ENCODE measurements at regions not wholly inside any gene's neighbourhood (a gene's known extent, or its start where the extent isn't known, plus 50 kb on each side); places are given as distances from the start of the nearest gene placed in this dataset.

DNA sequence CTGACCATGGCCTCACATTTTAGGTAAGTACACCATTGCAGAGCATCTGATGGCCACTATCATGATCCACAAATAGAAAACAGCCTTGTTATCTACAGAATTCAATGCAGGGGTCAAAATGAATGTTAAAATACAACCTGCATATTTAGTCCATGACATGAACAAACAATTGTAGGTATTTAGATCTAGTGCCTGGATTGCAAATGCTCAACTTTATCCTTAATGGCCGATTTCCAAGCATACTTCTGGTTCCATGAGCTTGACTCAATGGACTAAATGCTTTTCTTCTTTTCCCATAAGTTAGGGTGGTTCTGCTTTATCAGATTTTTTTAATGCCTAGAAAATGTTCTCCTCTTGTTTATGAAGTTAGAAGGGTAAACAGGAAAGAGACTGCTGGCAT lies 139.2 kb upstream of the TTC29 start:
- no peaks in the 10 kb centered on the region for H3K36me3 Mint-ChIP-seq (ENCODE audit: low read depth)
- ATAC-seq (ENCODE audit: low read depth) (no peak), DNase-seq (no peak)
- TF ChIP-seq, protein P1, sequence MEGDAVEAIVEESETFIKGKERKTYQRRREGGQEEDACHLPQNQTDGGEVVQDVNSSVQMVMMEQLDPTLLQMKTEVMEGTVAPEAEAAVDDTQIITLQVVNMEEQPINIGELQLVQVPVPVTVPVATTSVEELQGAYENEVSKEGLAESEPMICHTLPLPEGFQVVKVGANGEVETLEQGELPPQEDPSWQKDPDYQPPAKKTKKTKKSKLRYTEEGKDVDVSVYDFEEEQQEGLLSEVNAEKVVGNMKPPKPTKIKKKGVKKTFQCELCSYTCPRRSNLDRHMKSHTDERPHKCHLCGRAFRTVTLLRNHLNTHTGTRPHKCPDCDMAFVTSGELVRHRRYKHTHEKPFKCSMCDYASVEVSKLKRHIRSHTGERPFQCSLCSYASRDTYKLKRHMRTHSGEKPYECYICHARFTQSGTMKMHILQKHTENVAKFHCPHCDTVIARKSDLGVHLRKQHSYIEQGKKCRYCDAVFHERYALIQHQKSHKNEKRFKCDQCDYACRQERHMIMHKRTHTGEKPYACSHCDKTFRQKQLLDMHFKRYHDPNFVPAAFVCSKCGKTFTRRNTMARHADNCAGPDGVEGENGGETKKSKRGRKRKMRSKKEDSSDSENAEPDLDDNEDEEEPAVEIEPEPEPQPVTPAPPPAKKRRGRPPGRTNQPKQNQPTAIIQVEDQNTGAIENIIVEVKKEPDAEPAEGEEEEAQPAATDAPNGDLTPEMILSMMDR (IDR thresholded peaks at IDR 0.05) = no peak
- H3K4me1 Mint-ChIP-seq = no peaks in the 10 kb centered on the region
- ChIA-PET POLR2A (no interaction called here), CTCF (no interaction called here)
- no peak overlapping the region for H3K27ac Mint-ChIP-seq
- H3K4me3 Mint-ChIP-seq = no peak overlapping the region
- H3K27me3 Mint-ChIP-seq = peaks cover 7% of the 10 kb centered on the region
- H3K9me3 Mint-ChIP-seq = no peaks in the 10 kb centered on the region
- intact Hi-C loops (cut with micrococcal nuclease) = no loop called here

DNA sequence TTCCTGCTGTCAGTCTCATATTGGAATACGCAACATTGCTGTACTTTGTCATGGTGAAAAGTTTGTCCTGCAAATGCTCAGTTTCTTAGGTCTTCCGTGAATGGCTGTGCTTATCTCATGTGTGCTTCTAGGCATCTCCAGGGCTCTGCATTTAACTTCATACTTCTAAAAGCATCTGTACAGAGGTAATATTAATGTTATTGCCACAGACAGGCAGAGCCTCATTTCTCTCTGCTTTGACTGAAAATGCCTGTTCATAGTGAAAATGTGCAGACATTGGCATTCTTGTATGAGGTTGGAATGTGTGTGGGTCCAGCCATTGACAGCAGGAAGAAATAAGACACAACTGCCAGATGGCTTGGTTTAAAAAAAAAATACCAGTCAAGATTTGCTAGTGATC lies 140.1 kb upstream of the TTC29 start:
- H3K4me1 Mint-ChIP-seq = no peaks in the 10 kb centered on the region

DNA sequence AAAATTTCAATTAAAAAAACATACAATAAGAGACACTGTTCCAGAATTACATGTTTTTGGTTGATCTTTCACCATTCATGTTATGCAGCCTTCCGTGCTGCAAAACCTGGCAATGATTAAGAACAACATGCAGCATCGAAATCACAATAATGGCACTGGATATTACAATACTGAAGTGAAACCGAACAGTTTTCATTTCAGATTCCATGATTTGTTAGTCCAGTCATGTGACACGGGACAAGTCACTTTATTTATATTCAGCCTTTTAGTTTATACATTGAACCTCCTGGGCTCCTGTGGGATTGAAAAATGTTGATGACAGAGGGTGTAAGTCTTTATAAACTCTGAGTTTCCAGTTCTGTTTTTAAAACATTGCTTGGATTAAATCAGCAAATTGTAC lies 142.5 kb upstream of the TTC29 start:
- intact Hi-C loops (cut with micrococcal nuclease) = no loop called here
- ATAC-seq (ENCODE audit: low read depth) = no peak
- Mint-ChIP-seq H3K27ac (no peak overlapping the region), H3K4me1 (peaks cover 5% of the 10 kb centered on the region), H3K36me3 (ENCODE audit: low read depth) (no peaks in the 10 kb centered on the region), H3K27me3 (peaks cover 3% of the 10 kb centered on the region), H3K4me3 (no peak overlapping the region), H3K9me3 (no peaks in the 10 kb centered on the region)
- no peak for DNase-seq
- ChIA-PET CTCF (no interaction called here), POLR2A (no interaction called here)
- TF ChIP-seq, protein P1 (IDR thresholded peaks at IDR 0.05) = no peak

More for the DNA sequence above, 140.1 kb upstream of the TTC29 start:
- H3K27me3 Mint-ChIP-seq = peaks cover 6% of the 10 kb centered on the region
- H3K4me3 Mint-ChIP-seq = no peak overlapping the region
- no peak overlapping the region for H3K27ac Mint-ChIP-seq
- DNase-seq (no peak), ATAC-seq (ENCODE audit: low read depth) (no peak)
- TF ChIP-seq, protein P1 (IDR thresholded peaks at IDR 0.05) = no peak
- intact Hi-C loops (cut with micrococcal nuclease) = no loop called here
- CTCF ChIA-PET = no interaction called here
- H3K9me3 Mint-ChIP-seq = no peaks in the 10 kb centered on the region
- H3K36me3 Mint-ChIP-seq (ENCODE audit: low read depth) = no peaks in the 10 kb centered on the region
- POLR2A ChIA-PET = no interaction called here

DNA sequence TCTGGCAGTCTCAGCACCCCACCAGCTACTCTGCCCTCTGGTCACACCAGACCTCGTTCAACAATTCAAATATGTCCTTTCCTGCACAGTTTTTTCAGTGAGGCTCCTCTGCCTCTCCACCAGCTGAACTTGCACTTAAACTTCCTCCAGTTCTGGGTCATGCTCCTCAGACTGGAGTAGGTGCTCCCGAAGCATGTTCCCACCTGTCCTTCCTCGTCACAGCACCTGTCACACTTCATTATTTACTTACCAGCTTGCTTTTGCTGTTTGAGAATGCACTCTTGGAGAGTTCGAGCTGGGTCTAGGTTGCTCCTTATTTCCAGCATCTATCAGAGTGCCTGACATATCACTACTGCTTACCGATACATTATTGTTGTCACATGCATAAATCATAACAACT lies 144.8 kb upstream of the TTC29 start:
- H3K27me3 Mint-ChIP-seq = peaks cover 4% of the 10 kb centered on the region
- TF ChIP-seq, protein P1 (IDR thresholded peaks at IDR 0.05) = no peak
- POLR2A ChIA-PET = no interaction called here
- intact Hi-C loops (cut with micrococcal nuclease) = no loop called here
- CTCF ChIA-PET = interaction anchor here (0.9 kb wide), 1 partner anchor 9 kb away, joined by 3 read pairs; no protein-coding TSS in a partner anchor
- H3K9me3 Mint-ChIP-seq = no peaks in the 10 kb centered on the region
- no peak overlapping the region for H3K4me3 Mint-ChIP-seq
- H3K4me1 Mint-ChIP-seq = peaks cover 5% of the 10 kb centered on the region
- H3K36me3 Mint-ChIP-seq (ENCODE audit: low read depth) = no peaks in the 10 kb centered on the region
- DNase-seq (no peak), ATAC-seq (ENCODE audit: low read depth) (no peak)
- H3K27ac Mint-ChIP-seq = no peak overlapping the region

DNA sequence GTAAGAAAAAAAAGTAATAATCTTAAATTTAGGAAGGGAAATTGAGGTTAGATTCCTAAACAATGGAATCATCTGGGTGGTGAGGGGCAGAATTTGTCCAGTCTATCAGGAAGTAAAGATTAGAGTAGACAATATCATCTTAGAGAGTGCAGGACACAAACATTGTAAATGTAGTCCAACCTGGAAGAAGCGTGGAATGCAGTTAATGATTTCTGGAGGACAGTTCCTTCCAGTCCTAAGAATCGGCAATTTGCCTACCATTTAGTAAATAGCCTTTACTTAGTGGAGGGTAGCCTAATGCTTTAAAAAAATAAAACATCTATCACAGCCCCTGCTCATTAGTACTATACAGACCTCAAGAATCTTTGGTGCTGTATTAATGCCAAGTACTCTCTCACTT lies 147.5 kb upstream of the TTC29 start:
- POLR2A ChIA-PET = no interaction called here
- Mint-ChIP-seq H3K4me3 (no peak overlapping the region), H3K36me3 (ENCODE audit: low read depth) (no peaks in the 10 kb centered on the region), H3K9me3 (no peaks in the 10 kb centered on the region), H3K27me3 (peaks cover 10% of the 10 kb centered on the region), H3K4me1 (peaks cover 5% of the 10 kb centered on the region), H3K27ac (no peak overlapping the region)
- intact Hi-C loops (cut with micrococcal nuclease) = no loop called here
- CTCF ChIA-PET = no interaction called here
- TF ChIP-seq, protein P1 (IDR thresholded peaks at IDR 0.05) = no peak
- DNase-seq (no peak), ATAC-seq (ENCODE audit: low read depth) (no peak)
